ENCODE measurements at regions not wholly inside any gene's neighbourhood (a gene's known extent, or its start where the extent isn't known, plus 50 kb on each side); places are given as distances from the start of the nearest gene placed in this dataset.

- CTCF ChIA-PET, result no interaction called here
- Histone ChIP-seq H3K9ac (ENCODE audit: low read depth, low read length) (no peak overlapping the region), H2AK9ac (replicated peaks; ENCODE audit: low read depth, low read length, poor library complexity) (no peak overlapping the region), H3K27ac (ENCODE audit: insufficient read depth, low read length) (no peak overlapping the region), H2BK20ac (ENCODE audit: low read depth, low read length) (no peak overlapping the region), H3K23ac (ENCODE audit: low read depth, low read length) (no peak overlapping the region), H3K9me1 (ENCODE audit: insufficient read depth, low read length) (no peaks in the 10 kb centered on the region), H3K4me3 (ENCODE audit: insufficient read depth, low read depth, low read length) (no peak overlapping the region), H3K27me3 (ENCODE audit: control insufficient read depth, insufficient read depth, low read length) (no peaks in the 10 kb centered on the region), H2BK5ac (ENCODE audit: low read depth, low read length, poor library complexity, severe bottlenecking) (no peak overlapping the region), H2BK15ac (ENCODE audit: low read depth, low read length) (no peak overlapping the region), H3K18ac (ENCODE audit: low read depth, low read length) (no peak overlapping the region), H4K5ac (ENCODE audit: low read depth, low read length) (no peak overlapping the region), H4K91ac (ENCODE audit: insufficient read depth, low read depth, low read length) (no peak overlapping the region), H4K20me1 (ENCODE audit: insufficient read depth, low read length) (no peaks in the 10 kb centered on the region), H2BK120ac (ENCODE audit: low read depth, low read length) (no peak overlapping the region), H3K56ac (ENCODE audit: extremely low read depth, insufficient read depth, low read length) (no peak overlapping the region), H3K79me1 (ENCODE audit: low read depth in 1 of 2, low read length in 2 of 2) (no peaks in the 10 kb centered on the region), H3K4me1 (ENCODE audit: control insufficient read depth, insufficient read depth, low read length) (no peaks in the 10 kb centered on the region), H2AK5ac (ENCODE audit: low read depth, low read length) (no peak overlapping the region), H2AFZ (replicated peaks; ENCODE audit: low read length, poor library complexity) (no peak overlapping the region), H3K4me2 (ENCODE audit: low read depth, low read length) (no peak overlapping the region), H3K14ac (replicated peaks; ENCODE audit: low read depth, low read length) (no peak overlapping the region), H4K8ac (ENCODE audit: low read depth in 2 of 2, low read length in 2 of 2) (no peak overlapping the region), H3K4ac (ENCODE audit: low read depth, low read length) (no peak overlapping the region), H3K9me3 (ENCODE audit: control insufficient read depth, insufficient read depth, low read length) (peaks cover 13% of the 10 kb centered on the region), H3K36me3 (ENCODE audit: control insufficient read depth, insufficient read depth, low read length) (no peaks in the 10 kb centered on the region)
- intact Hi-C loops (cut with micrococcal nuclease) (no loop called here), dilution Hi-C loops (cut with HindIII; ENCODE audit: low sequenced_read_pairs, unreplicated experiment) (no loop called here), in situ Hi-C loops (cut with MboI; ENCODE audit: low sequenced_read_pairs) (no loop called here)
- no CpG with 5 or more reads among the region's 1 CpG for WGBS, 2 experiments (ENCODE audit: extremely low coverage in 2 of 2, insufficient read length in 1 of 2)
- DNase-seq (no peak), ATAC-seq (ENCODE audit: low read depth) (no peak)
- no peak for TF ChIP-seq RAD21 (IDR thresholded peaks at IDR 0.05; ENCODE audit: low read length)
- no peak for TF ChIP-seq NFE2L2 (IDR thresholded peaks at IDR 0.05; ENCODE audit: low read depth, low read length)
- TF ChIP-seq RCOR1 (IDR thresholded peaks at IDR 0.05; ENCODE audit: insufficient replicate concordance, low read length), result no peak
- no peak for TF ChIP-seq SMC3 (IDR thresholded peaks at IDR 0.05; ENCODE audit: low read depth, low read length)
- no peak for TF ChIP-seq USF2 (IDR thresholded peaks at IDR 0.05; ENCODE audit: low read depth, low read length)
- POLR2A ChIA-PET (ENCODE audit: unreplicated experiment), result no interaction called here
- BruUV-seq (replicated peaks), result no TSS peak
Measured at GRCh38 chr6:153538491-153538890, 407.4 kb upstream of the RGS17 start.
